Cerebellar cortex (tissue), 1 donor: ENCODE measurements at regions not wholly inside any gene's neighbourhood (a gene's known extent, or its start where the extent isn't known, plus 50 kb on each side); places are given as distances from the start of the nearest gene placed in this dataset.
"Not testable (repeated sequence)": the region's sequence is repeated elsewhere in the genome, so short reads cannot be mapped to it uniquely, and the experiment has no call there.

ENCODE experiments used
- DNase-seq: peaks from one replicate; pipeline ENCODE4 v3.0.0-alpha.2; 2015; ENCODE audit warnings: low spot score

GRCh38 chr3:144923046-144923775, 951.6 kb downstream of the DIPK2A start:
- DNase-seq: no peak

- DNase-seq: no peak
Observed at GRCh38 chr3:144930431-144930830, 958.8 kb downstream of the DIPK2A start.

- no peak for DNase-seq
Observed at GRCh38 chr3:144931590-144931989, 960.0 kb downstream of the DIPK2A start.

- DNase-seq: no peak
Observed at GRCh38 chr3:144942093-144942837, 970.6 kb downstream of the DIPK2A start.

- DNase-seq: no peak
Observed at GRCh38 chr3:144942838-144943197, 971.2 kb downstream of the DIPK2A start.

GRCh38 chr3:144947895-144948294, 976.3 kb downstream of the DIPK2A start:
- DNase-seq: no peak

- no peak for DNase-seq
Observed at GRCh38 chr3:144948711-144949110, 977.1 kb downstream of the DIPK2A start.

- no peak for DNase-seq
Observed at GRCh38 chr3:144953959-144954358, 982.3 kb downstream of the DIPK2A start.

GRCh38 chr3:144957398-144958101, 985.9 kb downstream of the DIPK2A start:
- no peak for DNase-seq

- no peak for DNase-seq
Observed at GRCh38 chr3:144963810-144964209, 992.2 kb downstream of the DIPK2A start.

GRCh38 chr3:144966560-144966959, 994.9 kb downstream of the DIPK2A start:
- no peak for DNase-seq

GRCh38 chr3:144968750-144969350, 997.2 kb downstream of the DIPK2A start:
- no peak for DNase-seq

GRCh38 chr3:144984481-144984880, 1012.9 kb downstream of the DIPK2A start:
- DNase-seq: not testable (repeated sequence)

GRCh38 chr3:144989807-144990206, 1018.2 kb downstream of the DIPK2A start:
- no peak for DNase-seq

- DNase-seq: no peak
Observed at GRCh38 chr3:144995856-144996255, 1024.2 kb downstream of the DIPK2A start.

- no peak for DNase-seq
Observed at GRCh38 chr3:145005427-145005826, 1033.8 kb downstream of the DIPK2A start.

- DNase-seq: no peak
Observed at GRCh38 chr3:145006271-145006670, 1034.6 kb downstream of the DIPK2A start.

- DNase-seq: no peak
Observed at GRCh38 chr3:145013931-145014330, 1042.3 kb downstream of the DIPK2A start.

- DNase-seq: no peak
Observed at GRCh38 chr3:145015253-145015652, 1043.6 kb downstream of the DIPK2A start.

- no peak for DNase-seq
Observed at GRCh38 chr3:145017959-145018358, 1046.3 kb downstream of the DIPK2A start.

- DNase-seq: no peak
Observed at GRCh38 chr3:145022447-145022846, 1050.8 kb downstream of the DIPK2A start.

GRCh38 chr3:145024700-145025099, 1053.1 kb downstream of the DIPK2A start:
- DNase-seq: no peak

- DNase-seq: not testable (repeated sequence)
Observed at GRCh38 chr3:145027186-145027585, 1055.6 kb downstream of the DIPK2A start.
